Naive thymus-derived CD8-positive, alpha-beta T cell (primary cell): ENCODE measurements at regions not wholly inside any gene's neighbourhood (a gene's known extent, or its start where the extent isn't known, plus 50 kb on each side); places are given as distances from the start of the nearest gene placed in this dataset.

Experiments
- ATAC-seq, 2 donors: fragments of 150-1000 bp; cut with Tn5 transposase in 1 of 2; sonication (Bioruptor Pico), chemical (Tn5 transposase) in 1 of 2; 1 replicate in 1 of 2; 2 replicates in 1 of 2; pipeline ENCODE4 v1.10.0; 2021; ENCODE audit warnings: mild to moderate bottlenecking in 2 of 2, moderate library complexity in 2 of 2
- POLR2A ChIA-PET: fragments of 350-600 bp; sonication (Branson Sonifier 250); formaldehyde crosslinking; loops from one replicate; lab custom pipeline; 2021; ENCODE audit warnings: antibody characterized with exemption; lab: Charles Lee
- DNase-seq, 10 donors: peaks; one replicate each; pipeline versions ENCODE4 v3.0.0 to v3.0.0-alpha.2; 2020 to 2022
- H3K27ac Mint-ChIP-seq, 10 donors: one replicate each; pipeline ENCODE4 v1.8.0; 2020 to 2022; ENCODE audit warnings: mild to moderate bottlenecking in 10 of 10, mixed read lengths in 10 of 10, moderate library complexity in 4 of 10, inconsistent platforms in 1 of 10
- H3K27me3 Mint-ChIP-seq, 5 donors: one replicate each; pipeline ENCODE4 v1.8.0; 2021 to 2022; ENCODE audit warnings: mixed read lengths in 5 of 5
- H3K36me3 Mint-ChIP-seq, 3 donors: one replicate each; pipeline ENCODE4 v1.8.0; 2020 to 2022; ENCODE audit warnings: mixed read lengths in 3 of 3, mild to moderate bottlenecking in 2 of 3, inconsistent platforms in 1 of 3
- H3K4me1 Mint-ChIP-seq, 4 donors: one replicate each; pipeline ENCODE4 v1.8.0; 2021 to 2022; ENCODE audit warnings: mixed read lengths in 4 of 4
- H3K4me3 Mint-ChIP-seq, 10 donors: one replicate each; pipeline ENCODE4 v1.8.0; 2020 to 2022; ENCODE audit warnings: mild to moderate bottlenecking in 10 of 10, mixed read lengths in 10 of 10, moderate library complexity in 6 of 10, inconsistent platforms in 1 of 10
- H3K9me3 Mint-ChIP-seq, 9 donors: one replicate each; pipeline ENCODE4 v1.8.0; 2020 to 2022; ENCODE audit warnings: mixed read lengths in 9 of 9, mild to moderate bottlenecking in 3 of 9, inconsistent platforms in 1 of 9, moderate library complexity in 1 of 9

GRCh38 chr3:106272302-106272701 is 403.5 kb upstream of the CBLB start:
- no peaks in the 10 kb centered on the region for H3K36me3 Mint-ChIP-seq
- POLR2A ChIA-PET = no interaction called here

DNA sequence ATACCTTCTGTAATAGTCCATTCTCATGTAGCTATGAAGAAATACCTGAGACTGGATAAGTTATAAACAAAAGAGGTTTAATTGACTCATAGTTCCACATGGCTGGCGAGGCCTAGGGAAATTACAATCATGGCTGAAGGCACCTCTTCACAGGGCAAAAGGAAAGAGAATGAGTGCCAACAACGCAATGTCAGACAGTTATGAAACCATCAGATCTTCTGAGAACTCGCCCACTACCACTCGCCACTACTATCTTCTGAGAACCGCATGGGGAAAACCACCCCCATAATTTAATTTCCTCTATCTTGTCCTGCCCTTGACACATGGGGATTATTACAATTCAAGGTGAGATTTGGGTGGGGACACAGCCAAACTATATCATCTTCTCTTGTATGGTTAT is 406.8 kb upstream of the CBLB start:
- no peaks in the 10 kb centered on the region for H3K36me3 Mint-ChIP-seq
- H3K27ac Mint-ChIP-seq = peak overlapping the region in 1 of 10 donors; percentile 12
- DNase-seq (no peak), ATAC-seq (no peak)
- H3K4me1 Mint-ChIP-seq = peaks cover 3 to 15% (median 9%) of the 10 kb centered on the region in 4 donors
- H3K4me3 Mint-ChIP-seq = no peak overlapping the region
- POLR2A ChIA-PET = no interaction called here
- H3K27me3 Mint-ChIP-seq = no peaks in the 10 kb centered on the region
- peaks cover 0 to 10% (median 2%) of the 10 kb centered on the region in 9 donors for H3K9me3 Mint-ChIP-seq

More at GRCh38 chr3:106272302-106272701, 403.5 kb upstream of the CBLB start:
- Mint-ChIP-seq H3K27me3 (no peaks in the 10 kb centered on the region), H3K4me1 (peaks cover 0 to 20% (median 4%) of the 10 kb centered on the region in 4 donors), H3K9me3 (peaks cover 0 to 10% (median 2%) of the 10 kb centered on the region in 9 donors), H3K27ac (no peak overlapping the region), H3K4me3 (no peak overlapping the region)
- DNase-seq (no peak), ATAC-seq (no peak)

GRCh38 chr3:106276151-106276550 is 407.3 kb upstream of the CBLB start:
- no peak for DNase-seq
- H3K4me3 Mint-ChIP-seq = no peak overlapping the region
- H3K27me3 Mint-ChIP-seq = no peaks in the 10 kb centered on the region
- POLR2A ChIA-PET = no interaction called here
- no peaks in the 10 kb centered on the region for H3K36me3 Mint-ChIP-seq
- peaks cover 0 to 10% (median 2%) of the 10 kb centered on the region in 9 donors for H3K9me3 Mint-ChIP-seq
- H3K4me1 Mint-ChIP-seq = peaks cover 3 to 15% (median 9%) of the 10 kb centered on the region in 4 donors
- H3K27ac Mint-ChIP-seq = no peak overlapping the region
- ATAC-seq = no peak

- Mint-ChIP-seq H3K4me3 (no peak overlapping the region), H3K9me3 (peaks cover 0 to 10% (median 2%) of the 10 kb centered on the region in 9 donors), H3K27me3 (no peaks in the 10 kb centered on the region), H3K36me3 (no peaks in the 10 kb centered on the region), H3K27ac (no peak overlapping the region), H3K4me1 (peaks cover 3 to 15% (median 9%) of the 10 kb centered on the region in 4 donors)
- DNase-seq (no peak), ATAC-seq (no peak)
- POLR2A ChIA-PET = no interaction called here
These were observed 408.2 kb upstream of the CBLB start for GRCh38 chr3:106276755-106277612.

DNA sequence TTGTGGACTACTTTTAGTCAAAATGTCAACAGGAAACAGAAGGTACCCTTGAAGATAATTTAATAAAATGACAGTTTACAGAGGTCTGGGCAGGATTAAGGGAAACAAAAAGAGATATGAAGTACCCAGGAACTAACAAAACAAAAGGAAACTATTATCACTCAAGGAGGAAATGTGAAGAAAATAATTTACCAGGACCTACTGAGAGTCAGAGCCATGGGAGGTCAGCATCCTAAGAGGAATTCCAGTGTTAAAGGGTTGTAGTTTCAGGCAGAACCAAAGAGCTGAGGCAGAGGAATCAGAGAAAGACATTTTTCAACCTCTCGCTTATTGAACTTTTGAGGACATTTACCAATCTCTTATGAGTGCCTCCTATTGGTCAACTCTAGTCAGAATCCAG is 408.9 kb upstream of the CBLB start:
- peaks cover 0 to 10% (median 2%) of the 10 kb centered on the region in 9 donors for H3K9me3 Mint-ChIP-seq
- POLR2A ChIA-PET = no interaction called here
- no peak for DNase-seq

GRCh38 chr3:106281221-106281620 is 412.4 kb upstream of the CBLB start:
- peaks cover 0 to 9% (median 0%) of the 10 kb centered on the region in 9 donors for H3K9me3 Mint-ChIP-seq
- peaks cover 4 to 13% (median 8%) of the 10 kb centered on the region in 4 donors for H3K4me1 Mint-ChIP-seq
- H3K36me3 Mint-ChIP-seq = peaks cover 0 to 7% (median 0%) of the 10 kb centered on the region in 3 donors
- H3K27ac Mint-ChIP-seq = no peak overlapping the region
- POLR2A ChIA-PET = interaction anchor here (0.6 kb wide), 1 partner anchor 52 kb away, joined by 3 read pairs; no protein-coding TSS in a partner anchor
- H3K4me3 Mint-ChIP-seq = no peak overlapping the region
- DNase-seq (no peak), ATAC-seq (no peak)
- H3K27me3 Mint-ChIP-seq = no peaks in the 10 kb centered on the region

More for the DNA sequence above, 408.9 kb upstream of the CBLB start:
- Mint-ChIP-seq H3K27me3 (no peaks in the 10 kb centered on the region), H3K36me3 (peaks cover 0 to 5% (median 0%) of the 10 kb centered on the region in 3 donors), H3K27ac (no peak overlapping the region), H3K4me3 (no peak overlapping the region), H3K4me1 (peaks cover 4 to 15% (median 9%) of the 10 kb centered on the region in 4 donors)
- no peak for ATAC-seq

GRCh38 chr3:106282943-106283342 is 414.1 kb upstream of the CBLB start:
- ATAC-seq (no peak), DNase-seq (no peak)
- Mint-ChIP-seq H3K9me3 (peaks cover 0 to 13% (median 0%) of the 10 kb centered on the region in 9 donors), H3K4me3 (no peak overlapping the region), H3K36me3 (peaks cover 0 to 7% (median 0%) of the 10 kb centered on the region in 3 donors), H3K4me1 (peaks cover 0 to 2% (median under 1%) of the 10 kb centered on the region in 4 donors), H3K27ac (no peak overlapping the region), H3K27me3 (no peaks in the 10 kb centered on the region)
- POLR2A ChIA-PET = no interaction called here

- Mint-ChIP-seq H3K4me1 (peaks cover 7 to 12% (median 8%) of the 10 kb centered on the region in 4 donors), H3K4me3 (no peak overlapping the region), H3K36me3 (no peaks in the 10 kb centered on the region), H3K27me3 (no peaks in the 10 kb centered on the region), H3K9me3 (peaks cover 0 to 9% (median 0%) of the 10 kb centered on the region in 9 donors), H3K27ac (no peak overlapping the region)
- ATAC-seq = no peak
- POLR2A ChIA-PET = no interaction called here
- no peak for DNase-seq
These were observed 420.0 kb upstream of the CBLB start for GRCh38 chr3:106288781-106289180.

GRCh38 chr3:106290304-106290997 is 421.6 kb upstream of the CBLB start:
- Mint-ChIP-seq H3K27me3 (no peaks in the 10 kb centered on the region), H3K9me3 (peaks cover 0 to 9% (median 0%) of the 10 kb centered on the region in 9 donors), H3K4me1 (peaks cover 7 to 12% (median 8%) of the 10 kb centered on the region in 4 donors), H3K27ac (peak overlapping the region in 8 of 10 donors; percentile 3 to 80 (median 46)), H3K36me3 (no peaks in the 10 kb centered on the region), H3K4me3 (peak overlapping the region in 2 of 10 donors; percentile 15 to 30)
- ATAC-seq = peak in 1 of 2 donors; percentile 42
- no peak for DNase-seq
- POLR2A ChIA-PET = no interaction called here

DNA sequence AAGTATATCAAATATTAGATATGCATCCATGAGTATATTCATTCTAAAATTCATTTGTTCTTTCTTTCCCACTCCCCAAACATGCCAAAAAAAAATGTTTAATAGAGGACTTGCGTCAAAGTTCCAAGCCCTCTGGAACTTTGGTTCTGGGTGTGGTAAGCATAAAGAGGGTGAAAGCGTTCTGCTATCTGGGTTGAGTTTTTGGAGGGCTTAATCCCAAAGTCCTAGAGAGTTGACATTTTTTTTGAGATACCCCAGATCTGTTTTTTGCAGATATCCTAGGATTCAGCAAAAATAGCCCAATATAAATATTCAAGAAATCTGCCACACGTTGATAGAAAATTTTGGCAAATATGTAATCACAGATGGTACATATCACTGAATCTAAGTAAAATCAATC is 424.3 kb upstream of the CBLB start:
- Mint-ChIP-seq H3K27me3 (no peaks in the 10 kb centered on the region), H3K4me3 (no peak overlapping the region), H3K4me1 (peaks cover 7 to 12% (median 8%) of the 10 kb centered on the region in 4 donors), H3K27ac (no peak overlapping the region), H3K36me3 (no peaks in the 10 kb centered on the region), H3K9me3 (no peaks in the 10 kb centered on the region)
- DNase-seq (no peak), ATAC-seq (no peak)
- POLR2A ChIA-PET = interaction anchor here (0.6 kb wide), 1 partner anchor 19 kb away, joined by 6 read pairs; no protein-coding TSS in a partner anchor

DNA sequence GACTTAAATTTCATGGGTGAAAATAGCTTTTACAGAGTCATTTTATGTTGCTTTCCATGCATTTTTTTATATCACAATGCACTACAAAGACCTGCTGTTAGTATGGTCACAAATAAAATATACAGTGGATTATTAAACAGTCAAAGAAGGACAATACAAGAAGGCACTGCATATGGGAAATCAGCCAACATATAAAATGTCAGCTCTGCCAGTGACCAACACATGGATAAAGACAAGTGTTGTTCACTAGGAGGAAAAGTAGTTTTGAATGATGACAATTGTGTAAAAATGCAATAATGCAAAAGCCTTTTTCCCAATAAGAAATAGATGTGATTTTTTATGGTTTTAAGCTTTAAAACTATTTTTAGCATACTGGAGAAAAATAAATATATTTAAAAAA is 425.3 kb upstream of the CBLB start:
- Mint-ChIP-seq H3K27me3 (no peaks in the 10 kb centered on the region), H3K4me3 (no peak overlapping the region), H3K4me1 (peaks cover 5 to 9% (median 8%) of the 10 kb centered on the region in 4 donors), H3K9me3 (no peaks in the 10 kb centered on the region), H3K36me3 (no peaks in the 10 kb centered on the region), H3K27ac (no peak overlapping the region)
- no peak for ATAC-seq
- POLR2A ChIA-PET = no interaction called here
- no peak for DNase-seq

GRCh38 chr3:106296062-106296461 is 427.2 kb upstream of the CBLB start:
- POLR2A ChIA-PET = no interaction called here
- ATAC-seq (no peak), DNase-seq (no peak)
- Mint-ChIP-seq H3K27ac (no peak overlapping the region), H3K4me1 (peaks cover 0 to 7% (median 2%) of the 10 kb centered on the region in 4 donors), H3K4me3 (no peak overlapping the region), H3K9me3 (no peaks in the 10 kb centered on the region), H3K27me3 (no peaks in the 10 kb centered on the region), H3K36me3 (no peaks in the 10 kb centered on the region)
